EL (cell line): ENCODE measurements at regions not wholly inside any gene's neighbourhood (a gene's known extent, or its start where the extent isn't known, plus 50 kb on each side); places are given as distances from the start of the nearest gene placed in this dataset.
"Not testable (repeated sequence)": the region's sequence is repeated elsewhere in the genome, so short reads cannot be mapped to it uniquely, and the experiment has no call there.

ENCODE experiments used
- DNase-seq: peaks from one replicate; pipeline ENCODE4 v3.0.0-alpha.2; 2016

GRCh38 chr21:10410354-10410929, 110.9 kb upstream of the TPTE start:
- not testable (repeated sequence) for DNase-seq

GRCh38 chr21:10411776-10412526, 109.4 kb upstream of the TPTE start:
- DNase-seq = peak; percentile 0

- DNase-seq = not testable (repeated sequence)
These were observed 108.5 kb upstream of the TPTE start for GRCh38 chr21:10412928-10413246.

GRCh38 chr21:10413247-10414120, 107.9 kb upstream of the TPTE start:
- not testable (repeated sequence) for DNase-seq

- DNase-seq = not testable (repeated sequence)
These were observed 107.1 kb upstream of the TPTE start for GRCh38 chr21:10414121-10414924.

- not testable (repeated sequence) for DNase-seq
These were observed 106.5 kb upstream of the TPTE start for GRCh38 chr21:10414925-10415254.

- DNase-seq = peak; percentile 1
These were observed 105.9 kb upstream of the TPTE start for GRCh38 chr21:10415456-10415855.

- peak; percentile 10 for DNase-seq
These were observed 105.5 kb upstream of the TPTE start for GRCh38 chr21:10415859-10416258.

- peak; percentile 1 for DNase-seq
These were observed 104.5 kb upstream of the TPTE start for GRCh38 chr21:10416691-10417447.

GRCh38 chr21:10417551-10418002, 103.8 kb upstream of the TPTE start:
- peak; percentile 5 for DNase-seq

GRCh38 chr21:10418250-10419048, 102.9 kb upstream of the TPTE start:
- DNase-seq = peak; percentile 0

- peak; percentile 1 for DNase-seq
These were observed 100.2 kb upstream of the TPTE start for GRCh38 chr21:10421199-10421598.

GRCh38 chr21:10421601-10422000, 99.8 kb upstream of the TPTE start:
- DNase-seq = peak; percentile 0

- DNase-seq = peak; percentile 2
These were observed 97.1 kb upstream of the TPTE start for GRCh38 chr21:10424097-10424886.

- DNase-seq = not testable (repeated sequence)
These were observed 96.6 kb upstream of the TPTE start for GRCh38 chr21:10424887-10425145.

GRCh38 chr21:10425856-10426255, 95.5 kb upstream of the TPTE start:
- peak; percentile 2 for DNase-seq

- not testable (repeated sequence) for DNase-seq
These were observed 94.6 kb upstream of the TPTE start for GRCh38 chr21:10426812-10427211.

GRCh38 chr21:10427277-10427676, 94.1 kb upstream of the TPTE start:
- DNase-seq = not testable (repeated sequence)

- DNase-seq = not testable (repeated sequence)
These were observed 92.3 kb upstream of the TPTE start for GRCh38 chr21:10428981-10429534.

GRCh38 chr21:10430005-10430404, 91.4 kb upstream of the TPTE start:
- no peak for DNase-seq
